ENCODE measurements at regions not wholly inside any gene's neighbourhood (a gene's known extent, or its start where the extent isn't known, plus 50 kb on each side); places are given as distances from the start of the nearest gene placed in this dataset.
A peak's percentile ranks its signal among the peaks of the same experiment; 100 is the strongest.

GRCh38 chr1:48102766-48103165, 105.6 kb upstream of the TRABD2B start:
- no peak for DNase-seq (ENCODE audit: insufficient read length, low spot score)
- no peak for TF ChIP-seq POLR2A (IDR thresholded peaks at IDR 0.05; ENCODE audit: low read depth, low read length)

GRCh38 chr1:48099072-48099773, 102.0 kb upstream of the TRABD2B start:
- DNase-seq (ENCODE audit: insufficient read length, low spot score): no peak
- TF ChIP-seq POLR2A (IDR thresholded peaks at IDR 0.05; ENCODE audit: low read depth, low read length): no peak
- FAIRE-seq: no peak

More at GRCh38 chr1:48102766-48103165, 105.6 kb upstream of the TRABD2B start:
- FAIRE-seq: no peak

GRCh38 chr1:48093696-48094528, 96.7 kb upstream of the TRABD2B start:
- DNase-seq (ENCODE audit: insufficient read length, low spot score) (peak; percentile 30), FAIRE-seq (no peak)
- TF ChIP-seq POLR2A (IDR thresholded peaks at IDR 0.05; ENCODE audit: low read depth, low read length): no peak

GRCh38 chr1:48093147-48093546, 96.0 kb upstream of the TRABD2B start:
- FAIRE-seq (no peak), DNase-seq (ENCODE audit: insufficient read length, low spot score) (no peak)
- no peak for TF ChIP-seq POLR2A (IDR thresholded peaks at IDR 0.05; ENCODE audit: low read depth, low read length)

- DNase-seq (ENCODE audit: insufficient read length, low spot score) (no peak), FAIRE-seq (no peak)
- no peak for TF ChIP-seq POLR2A (IDR thresholded peaks at IDR 0.05; ENCODE audit: low read depth, low read length)
Observed at GRCh38 chr1:48092401-48092800, 95.2 kb upstream of the TRABD2B start.

- FAIRE-seq (no peak), DNase-seq (ENCODE audit: insufficient read length, low spot score) (no peak)
- TF ChIP-seq POLR2A (IDR thresholded peaks at IDR 0.05; ENCODE audit: low read depth, low read length): no peak
Observed at GRCh38 chr1:48089356-48089891, 92.2 kb upstream of the TRABD2B start.

GRCh38 chr1:48084826-48085225, 87.6 kb upstream of the TRABD2B start:
- no peak for TF ChIP-seq POLR2A (IDR thresholded peaks at IDR 0.05; ENCODE audit: low read depth, low read length)
- DNase-seq (ENCODE audit: insufficient read length, low spot score): no peak
- no peak for FAIRE-seq

GRCh38 chr1:48082271-48082962, 85.2 kb upstream of the TRABD2B start:
- FAIRE-seq (no peak), DNase-seq (ENCODE audit: insufficient read length, low spot score) (no peak)
- no peak for TF ChIP-seq POLR2A (IDR thresholded peaks at IDR 0.05; ENCODE audit: low read depth, low read length)

- no peak for TF ChIP-seq POLR2A (IDR thresholded peaks at IDR 0.05; ENCODE audit: low read depth, low read length)
- no peak for FAIRE-seq
Observed at GRCh38 chr1:48080331-48081255, 83.4 kb upstream of the TRABD2B start.

GRCh38 chr1:48079096-48079495, 81.9 kb upstream of the TRABD2B start:
- TF ChIP-seq POLR2A (IDR thresholded peaks at IDR 0.05; ENCODE audit: low read depth, low read length): no peak
- no peak for DNase-seq (ENCODE audit: insufficient read length, low spot score)
- no peak for FAIRE-seq

More at GRCh38 chr1:48080331-48081255, 83.4 kb upstream of the TRABD2B start:
- no peak for DNase-seq (ENCODE audit: insufficient read length, low spot score)

- FAIRE-seq: no peak
- no peak for DNase-seq (ENCODE audit: insufficient read length, low spot score)
- no peak for TF ChIP-seq POLR2A (IDR thresholded peaks at IDR 0.05; ENCODE audit: low read depth, low read length)
Observed at GRCh38 chr1:48077795-48078222, 80.6 kb upstream of the TRABD2B start.

GRCh38 chr1:48076017-48076416, 78.8 kb upstream of the TRABD2B start:
- DNase-seq (ENCODE audit: insufficient read length, low spot score): no peak
- no peak for FAIRE-seq
- no peak for TF ChIP-seq POLR2A (IDR thresholded peaks at IDR 0.05; ENCODE audit: low read depth, low read length)

Data from H54 (cell line).